ENCODE measurements at regions not wholly inside any gene's neighbourhood (a gene's known extent, or its start where the extent isn't known, plus 50 kb on each side); places are given as distances from the start of the nearest gene placed in this dataset.

- TF ChIP-seq, protein P1, sequence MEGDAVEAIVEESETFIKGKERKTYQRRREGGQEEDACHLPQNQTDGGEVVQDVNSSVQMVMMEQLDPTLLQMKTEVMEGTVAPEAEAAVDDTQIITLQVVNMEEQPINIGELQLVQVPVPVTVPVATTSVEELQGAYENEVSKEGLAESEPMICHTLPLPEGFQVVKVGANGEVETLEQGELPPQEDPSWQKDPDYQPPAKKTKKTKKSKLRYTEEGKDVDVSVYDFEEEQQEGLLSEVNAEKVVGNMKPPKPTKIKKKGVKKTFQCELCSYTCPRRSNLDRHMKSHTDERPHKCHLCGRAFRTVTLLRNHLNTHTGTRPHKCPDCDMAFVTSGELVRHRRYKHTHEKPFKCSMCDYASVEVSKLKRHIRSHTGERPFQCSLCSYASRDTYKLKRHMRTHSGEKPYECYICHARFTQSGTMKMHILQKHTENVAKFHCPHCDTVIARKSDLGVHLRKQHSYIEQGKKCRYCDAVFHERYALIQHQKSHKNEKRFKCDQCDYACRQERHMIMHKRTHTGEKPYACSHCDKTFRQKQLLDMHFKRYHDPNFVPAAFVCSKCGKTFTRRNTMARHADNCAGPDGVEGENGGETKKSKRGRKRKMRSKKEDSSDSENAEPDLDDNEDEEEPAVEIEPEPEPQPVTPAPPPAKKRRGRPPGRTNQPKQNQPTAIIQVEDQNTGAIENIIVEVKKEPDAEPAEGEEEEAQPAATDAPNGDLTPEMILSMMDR (IDR thresholded peaks at IDR 0.05; ENCODE audit: insufficient read depth, low read depth, low read length) = no peak
- TF ChIP-seq EZH2 (IDR thresholded peaks at IDR 0.05; ENCODE audit: insufficient read depth, low read length) = no peak
These were observed 396.9 kb downstream of the DLEU7 start for GRCh38 chr13:50446611-50447010.

Data from astrocyte (in vitro differentiated cells and primary cell).